Osteoblast (primary cell): ENCODE measurements at regions not wholly inside any gene's neighbourhood (a gene's known extent, or its start where the extent isn't known, plus 50 kb on each side); places are given as distances from the start of the nearest gene placed in this dataset.

Experiments used
- DNase-seq: peaks from one replicate; pipeline ENCODE4 v3.0.0; 2011; ENCODE audit warnings: low spot score, mixed read lengths; ENCODE audit not compliant: insufficient read length; ENCODE audit errors: missing footprints
- H2AFZ ChIP-seq: 2 replicates; pipeline ENCODE4 v1.6.0; 2011; ENCODE audit warnings: mild to moderate bottlenecking, low read length
- H3K27ac ChIP-seq: 2 replicates; pipeline ENCODE4 v1.5.1; 2011; ENCODE audit warnings: mild to moderate bottlenecking, low read depth, low read length, moderate library complexity
- H3K27me3 ChIP-seq: 2 replicates; pipeline ENCODE4 v1.6.0; 2012; ENCODE audit warnings: mild to moderate bottlenecking, control low read depth, inconsistent platforms, low read length, moderate library complexity; ENCODE audit not compliant: insufficient read depth
- H3K36me3 ChIP-seq: 2 replicates; pipeline ENCODE4 v1.5.1; 2011; ENCODE audit warnings: mild to moderate bottlenecking, low read length, control low read depth, moderate library complexity; ENCODE audit not compliant: insufficient read depth
- H3K4me1 ChIP-seq: 2 replicates; pipeline ENCODE4 v1.5.1; 2011; ENCODE audit warnings: mild to moderate bottlenecking, low read length, control low read depth, moderate library complexity; ENCODE audit not compliant: insufficient read depth
- H3K4me2 ChIP-seq: 2 replicates; pipeline ENCODE4 v1.6.0; 2011; ENCODE audit warnings: mild to moderate bottlenecking, low read length; ENCODE audit not compliant: insufficient read depth
- H3K4me3 ChIP-seq: fragments of 200-600 bp; sonication (generic); 3 replicates; pipeline ENCODE4 v1.5.1; 2012; ENCODE audit warnings: mild to moderate bottlenecking, low read length, inconsistent platforms; ENCODE audit not compliant: insufficient read depth
- H3K79me2 ChIP-seq: 2 replicates; pipeline ENCODE4 v1.6.0; 2012; ENCODE audit warnings: mild to moderate bottlenecking, low read length, control low read depth, inconsistent platforms; ENCODE audit not compliant: insufficient read depth
- H3K9me3 ChIP-seq: 2 replicates; pipeline ENCODE4 v1.5.1; 2011; ENCODE audit warnings: low read depth, low read length, control low read depth
- H4K20me1 ChIP-seq: 2 replicates; pipeline ENCODE4 v1.6.0; 2012; ENCODE audit warnings: mild to moderate bottlenecking, low read length, control low read depth; ENCODE audit not compliant: insufficient read depth
- TF ChIP-seq, protein P1 (sequence below): IDR thresholded peaks from 2 replicates; pipeline ENCODE4 v1.5.1; 2011; ENCODE audit warnings: mild to moderate bottlenecking, low read depth, low read length, moderate library complexity; ENCODE audit errors: extremely low read depth

DNA sequence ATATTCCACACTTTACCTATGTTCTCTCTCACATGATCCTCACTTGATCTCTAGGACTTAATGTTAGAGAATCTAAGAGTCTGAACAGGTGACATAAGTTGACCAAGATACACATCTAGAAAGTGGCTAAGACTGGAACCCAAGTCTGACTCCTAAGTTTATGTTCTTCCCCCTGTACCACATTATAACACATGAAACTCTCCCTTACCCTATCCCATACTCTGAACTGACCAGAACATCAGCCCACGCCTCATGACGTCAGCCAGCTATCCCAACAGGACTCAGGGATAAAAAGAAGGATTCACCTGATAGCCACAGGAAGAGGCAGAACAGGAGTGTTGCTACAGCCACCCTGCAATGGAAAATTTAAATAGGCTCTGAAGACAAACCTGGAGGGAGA is 392.2 kb downstream of the ZEB2 start:
- Histone ChIP-seq H3K27ac (no peak overlapping the region), H3K36me3 (no peaks in the 10 kb centered on the region), H3K4me3 (no peak overlapping the region), H3K27me3 (no peaks in the 10 kb centered on the region), H3K4me1 (no peaks in the 10 kb centered on the region), H2AFZ (no peak overlapping the region), H3K79me2 (no peaks in the 10 kb centered on the region), H3K9me3 (no peaks in the 10 kb centered on the region), H3K4me2 (no peak overlapping the region), H4K20me1 (no peaks in the 10 kb centered on the region)
- no peak for DNase-seq
- TF ChIP-seq, protein P1, sequence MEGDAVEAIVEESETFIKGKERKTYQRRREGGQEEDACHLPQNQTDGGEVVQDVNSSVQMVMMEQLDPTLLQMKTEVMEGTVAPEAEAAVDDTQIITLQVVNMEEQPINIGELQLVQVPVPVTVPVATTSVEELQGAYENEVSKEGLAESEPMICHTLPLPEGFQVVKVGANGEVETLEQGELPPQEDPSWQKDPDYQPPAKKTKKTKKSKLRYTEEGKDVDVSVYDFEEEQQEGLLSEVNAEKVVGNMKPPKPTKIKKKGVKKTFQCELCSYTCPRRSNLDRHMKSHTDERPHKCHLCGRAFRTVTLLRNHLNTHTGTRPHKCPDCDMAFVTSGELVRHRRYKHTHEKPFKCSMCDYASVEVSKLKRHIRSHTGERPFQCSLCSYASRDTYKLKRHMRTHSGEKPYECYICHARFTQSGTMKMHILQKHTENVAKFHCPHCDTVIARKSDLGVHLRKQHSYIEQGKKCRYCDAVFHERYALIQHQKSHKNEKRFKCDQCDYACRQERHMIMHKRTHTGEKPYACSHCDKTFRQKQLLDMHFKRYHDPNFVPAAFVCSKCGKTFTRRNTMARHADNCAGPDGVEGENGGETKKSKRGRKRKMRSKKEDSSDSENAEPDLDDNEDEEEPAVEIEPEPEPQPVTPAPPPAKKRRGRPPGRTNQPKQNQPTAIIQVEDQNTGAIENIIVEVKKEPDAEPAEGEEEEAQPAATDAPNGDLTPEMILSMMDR: no peak

DNA sequence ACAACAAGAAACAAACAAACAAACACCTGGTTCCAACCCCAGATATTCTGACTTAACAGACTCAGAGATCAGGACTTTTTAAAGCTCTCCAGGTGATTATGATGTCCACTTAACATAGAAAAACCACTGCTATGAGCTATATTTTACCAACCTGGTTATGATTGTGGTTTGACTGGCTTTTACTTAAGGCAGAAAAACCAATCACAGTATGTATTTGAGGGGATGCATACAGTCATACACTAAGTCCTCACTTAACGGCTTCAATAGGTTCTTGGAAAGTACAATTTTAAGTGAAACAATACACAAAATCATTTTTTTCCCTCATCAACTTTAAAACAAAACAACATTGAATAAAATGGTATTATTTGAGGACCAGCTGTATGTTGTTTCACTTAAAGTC is 393.6 kb downstream of the ZEB2 start:
- TF ChIP-seq, protein P1: no peak
- H3K79me2 ChIP-seq: no peaks in the 10 kb centered on the region

GRCh38 chr2:144125751-144126150 is 394.2 kb downstream of the ZEB2 start:
- Histone ChIP-seq H3K36me3 (no peaks in the 10 kb centered on the region), H4K20me1 (no peaks in the 10 kb centered on the region), H3K4me1 (no peaks in the 10 kb centered on the region), H3K4me3 (no peak overlapping the region), H3K4me2 (no peak overlapping the region), H2AFZ (no peak overlapping the region), H3K9me3 (no peaks in the 10 kb centered on the region), H3K79me2 (no peaks in the 10 kb centered on the region), H3K27me3 (no peaks in the 10 kb centered on the region), H3K27ac (no peak overlapping the region)
- no peak for DNase-seq
- TF ChIP-seq, protein P1: no peak

More for the DNA sequence above, 393.6 kb downstream of the ZEB2 start:
- no peaks in the 10 kb centered on the region for H3K36me3 ChIP-seq
- H3K4me1 ChIP-seq: no peaks in the 10 kb centered on the region
- no peak overlapping the region for H3K27ac ChIP-seq
- no peak overlapping the region for H3K4me2 ChIP-seq
- H3K4me3 ChIP-seq: no peak overlapping the region
- no peaks in the 10 kb centered on the region for H3K9me3 ChIP-seq
- no peak for DNase-seq
- no peaks in the 10 kb centered on the region for H4K20me1 ChIP-seq
- no peaks in the 10 kb centered on the region for H3K27me3 ChIP-seq
- no peak overlapping the region for H2AFZ ChIP-seq

DNA sequence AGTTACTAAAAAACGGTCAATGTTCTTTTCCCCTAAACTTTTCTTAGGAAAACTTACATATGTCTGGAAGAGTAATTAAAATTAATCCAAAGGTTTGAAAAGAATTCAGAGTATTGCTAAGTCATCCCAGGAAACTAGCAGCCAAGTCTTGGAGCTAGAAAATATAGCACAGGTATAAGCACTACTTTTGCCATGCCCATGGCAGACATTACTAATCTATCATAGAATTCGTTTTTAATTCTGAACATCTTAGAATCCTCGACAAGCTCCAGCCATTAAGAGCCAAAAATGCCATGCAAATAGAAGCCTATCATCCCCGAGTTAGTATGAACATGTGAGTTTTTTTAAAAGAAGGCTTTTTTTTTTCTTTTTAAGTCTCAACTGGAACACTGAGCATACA is 395.0 kb downstream of the ZEB2 start:
- Histone ChIP-seq H3K27ac (no peak overlapping the region), H3K4me3 (no peak overlapping the region), H3K36me3 (no peaks in the 10 kb centered on the region), H4K20me1 (no peaks in the 10 kb centered on the region), H3K27me3 (no peaks in the 10 kb centered on the region), H3K4me1 (no peaks in the 10 kb centered on the region), H3K79me2 (no peaks in the 10 kb centered on the region), H3K4me2 (no peak overlapping the region), H2AFZ (no peak overlapping the region), H3K9me3 (no peaks in the 10 kb centered on the region)
- no peak for DNase-seq
- TF ChIP-seq, protein P1: no peak
